ENCODE measurements at regions not wholly inside any gene's neighbourhood (a gene's known extent, or its start where the extent isn't known, plus 50 kb on each side); places are given as distances from the start of the nearest gene placed in this dataset.

DNA sequence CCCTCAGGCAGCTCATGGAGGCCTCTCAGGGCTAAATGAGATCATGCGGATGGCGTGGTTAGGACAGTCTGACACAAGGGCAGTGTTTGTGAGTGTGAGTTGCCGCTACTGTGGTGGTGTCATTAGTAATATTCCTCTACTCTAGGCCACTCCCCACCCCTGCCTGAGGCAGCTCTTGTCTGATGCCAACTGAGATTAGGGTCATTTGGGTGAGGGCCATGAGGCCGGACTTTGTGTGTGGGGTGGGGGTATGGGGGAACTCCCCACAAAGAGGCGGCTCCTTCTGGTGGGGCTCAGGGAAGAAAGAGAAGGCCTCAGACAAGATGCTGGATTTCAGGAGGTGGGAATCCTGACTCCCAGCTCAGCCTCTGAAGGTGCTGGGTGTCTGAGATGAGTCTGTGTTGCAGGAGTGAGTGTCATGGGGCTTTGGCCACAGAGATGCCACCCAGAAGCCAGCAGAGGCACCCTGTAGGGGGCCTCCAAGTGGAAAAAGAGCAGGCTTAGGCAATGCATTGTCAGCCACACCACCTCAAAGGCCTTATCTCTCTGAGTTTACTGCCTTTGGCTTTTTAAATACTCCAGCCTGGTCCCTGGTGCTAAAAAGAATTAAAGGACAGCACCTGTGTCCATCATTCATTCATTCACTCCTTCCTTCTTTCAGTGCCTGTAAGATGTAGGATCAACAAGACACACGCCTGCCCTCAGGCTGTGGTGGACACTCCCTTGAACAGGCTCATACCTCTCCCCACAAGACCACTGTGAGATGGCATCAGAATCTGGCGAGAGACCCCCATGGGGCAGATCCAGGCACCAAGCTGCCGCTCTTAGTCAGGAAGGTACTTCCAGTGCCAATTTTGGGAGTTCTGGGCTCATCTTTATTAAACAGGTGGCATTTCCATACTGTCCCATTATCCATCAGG, 175.2 kb downstream of the MRPL14 start (continued):
- TF ChIP-seq, protein P1, sequence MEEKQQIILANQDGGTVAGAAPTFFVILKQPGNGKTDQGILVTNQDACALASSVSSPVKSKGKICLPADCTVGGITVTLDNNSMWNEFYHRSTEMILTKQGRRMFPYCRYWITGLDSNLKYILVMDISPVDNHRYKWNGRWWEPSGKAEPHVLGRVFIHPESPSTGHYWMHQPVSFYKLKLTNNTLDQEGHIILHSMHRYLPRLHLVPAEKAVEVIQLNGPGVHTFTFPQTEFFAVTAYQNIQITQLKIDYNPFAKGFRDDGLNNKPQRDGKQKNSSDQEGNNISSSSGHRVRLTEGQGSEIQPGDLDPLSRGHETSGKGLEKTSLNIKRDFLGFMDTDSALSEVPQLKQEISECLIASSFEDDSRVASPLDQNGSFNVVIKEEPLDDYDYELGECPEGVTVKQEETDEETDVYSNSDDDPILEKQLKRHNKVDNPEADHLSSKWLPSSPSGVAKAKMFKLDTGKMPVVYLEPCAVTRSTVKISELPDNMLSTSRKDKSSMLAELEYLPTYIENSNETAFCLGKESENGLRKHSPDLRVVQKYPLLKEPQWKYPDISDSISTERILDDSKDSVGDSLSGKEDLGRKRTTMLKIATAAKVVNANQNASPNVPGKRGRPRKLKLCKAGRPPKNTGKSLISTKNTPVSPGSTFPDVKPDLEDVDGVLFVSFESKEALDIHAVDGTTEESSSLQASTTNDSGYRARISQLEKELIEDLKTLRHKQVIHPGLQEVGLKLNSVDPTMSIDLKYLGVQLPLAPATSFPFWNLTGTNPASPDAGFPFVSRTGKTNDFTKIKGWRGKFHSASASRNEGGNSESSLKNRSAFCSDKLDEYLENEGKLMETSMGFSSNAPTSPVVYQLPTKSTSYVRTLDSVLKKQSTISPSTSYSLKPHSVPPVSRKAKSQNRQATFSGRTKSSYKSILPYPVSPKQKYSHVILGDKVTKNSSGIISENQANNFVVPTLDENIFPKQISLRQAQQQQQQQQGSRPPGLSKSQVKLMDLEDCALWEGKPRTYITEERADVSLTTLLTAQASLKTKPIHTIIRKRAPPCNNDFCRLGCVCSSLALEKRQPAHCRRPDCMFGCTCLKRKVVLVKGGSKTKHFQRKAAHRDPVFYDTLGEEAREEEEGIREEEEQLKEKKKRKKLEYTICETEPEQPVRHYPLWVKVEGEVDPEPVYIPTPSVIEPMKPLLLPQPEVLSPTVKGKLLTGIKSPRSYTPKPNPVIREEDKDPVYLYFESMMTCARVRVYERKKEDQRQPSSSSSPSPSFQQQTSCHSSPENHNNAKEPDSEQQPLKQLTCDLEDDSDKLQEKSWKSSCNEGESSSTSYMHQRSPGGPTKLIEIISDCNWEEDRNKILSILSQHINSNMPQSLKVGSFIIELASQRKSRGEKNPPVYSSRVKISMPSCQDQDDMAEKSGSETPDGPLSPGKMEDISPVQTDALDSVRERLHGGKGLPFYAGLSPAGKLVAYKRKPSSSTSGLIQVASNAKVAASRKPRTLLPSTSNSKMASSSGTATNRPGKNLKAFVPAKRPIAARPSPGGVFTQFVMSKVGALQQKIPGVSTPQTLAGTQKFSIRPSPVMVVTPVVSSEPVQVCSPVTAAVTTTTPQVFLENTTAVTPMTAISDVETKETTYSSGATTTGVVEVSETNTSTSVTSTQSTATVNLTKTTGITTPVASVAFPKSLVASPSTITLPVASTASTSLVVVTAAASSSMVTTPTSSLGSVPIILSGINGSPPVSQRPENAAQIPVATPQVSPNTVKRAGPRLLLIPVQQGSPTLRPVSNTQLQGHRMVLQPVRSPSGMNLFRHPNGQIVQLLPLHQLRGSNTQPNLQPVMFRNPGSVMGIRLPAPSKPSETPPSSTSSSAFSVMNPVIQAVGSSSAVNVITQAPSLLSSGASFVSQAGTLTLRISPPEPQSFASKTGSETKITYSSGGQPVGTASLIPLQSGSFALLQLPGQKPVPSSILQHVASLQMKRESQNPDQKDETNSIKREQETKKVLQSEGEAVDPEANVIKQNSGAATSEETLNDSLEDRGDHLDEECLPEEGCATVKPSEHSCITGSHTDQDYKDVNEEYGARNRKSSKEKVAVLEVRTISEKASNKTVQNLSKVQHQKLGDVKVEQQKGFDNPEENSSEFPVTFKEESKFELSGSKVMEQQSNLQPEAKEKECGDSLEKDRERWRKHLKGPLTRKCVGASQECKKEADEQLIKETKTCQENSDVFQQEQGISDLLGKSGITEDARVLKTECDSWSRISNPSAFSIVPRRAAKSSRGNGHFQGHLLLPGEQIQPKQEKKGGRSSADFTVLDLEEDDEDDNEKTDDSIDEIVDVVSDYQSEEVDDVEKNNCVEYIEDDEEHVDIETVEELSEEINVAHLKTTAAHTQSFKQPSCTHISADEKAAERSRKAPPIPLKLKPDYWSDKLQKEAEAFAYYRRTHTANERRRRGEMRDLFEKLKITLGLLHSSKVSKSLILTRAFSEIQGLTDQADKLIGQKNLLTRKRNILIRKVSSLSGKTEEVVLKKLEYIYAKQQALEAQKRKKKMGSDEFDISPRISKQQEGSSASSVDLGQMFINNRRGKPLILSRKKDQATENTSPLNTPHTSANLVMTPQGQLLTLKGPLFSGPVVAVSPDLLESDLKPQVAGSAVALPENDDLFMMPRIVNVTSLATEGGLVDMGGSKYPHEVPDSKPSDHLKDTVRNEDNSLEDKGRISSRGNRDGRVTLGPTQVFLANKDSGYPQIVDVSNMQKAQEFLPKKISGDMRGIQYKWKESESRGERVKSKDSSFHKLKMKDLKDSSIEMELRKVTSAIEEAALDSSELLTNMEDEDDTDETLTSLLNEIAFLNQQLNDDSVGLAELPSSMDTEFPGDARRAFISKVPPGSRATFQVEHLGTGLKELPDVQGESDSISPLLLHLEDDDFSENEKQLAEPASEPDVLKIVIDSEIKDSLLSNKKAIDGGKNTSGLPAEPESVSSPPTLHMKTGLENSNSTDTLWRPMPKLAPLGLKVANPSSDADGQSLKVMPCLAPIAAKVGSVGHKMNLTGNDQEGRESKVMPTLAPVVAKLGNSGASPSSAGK (IDR thresholded peaks at IDR 0.05), result no peak
- TF ChIP-seq RAD21 (CRISPR knock-in tag; conservative IDR thresholded peaks at IDR 0.05 in 1 of 2, IDR thresholded peaks at IDR 0.05 in 1 of 2) (peak; percentile 32 to 40; a peak in 3 of 4 replicates), GTF2F1 (IDR thresholded peaks at IDR 0.05; ENCODE audit: low read depth, low read length) (no peak), ZFX (CRISPR knock-in tag; IDR thresholded peaks at IDR 0.05) (peak; percentile 34), ZNF785 (CRISPR knock-in tag; IDR thresholded peaks at IDR 0.05) (no peak), KLF10 (CRISPR knock-in tag; IDR thresholded peaks at IDR 0.05) (no peak), CBX3 (IDR thresholded peaks at IDR 0.05; ENCODE audit: borderline replicate concordance in 1 of 2, low read length in 2 of 2) (0 out of 3 replicates have a peak, but pooled peaks of 1 of the 2 experiments have one; percentile 7), ZNF584 (CRISPR knock-in tag; IDR thresholded peaks at IDR 0.05; ENCODE audit: low read depth) (0 out of 2 replicates have a peak, but pooled peaks have one; percentile 0), CEBPG (CRISPR knock-in tag; IDR thresholded peaks at IDR 0.05) (no peak), CEBPG (tag; conservative IDR thresholded peaks at IDR 0.05 in 1 of 2, IDR thresholded peaks at IDR 0.05 in 1 of 2) (peak in 1 of 2 experiments; percentile 54; a peak in 2 of 4 replicates)
- TF ChIP-seq, protein P2, sequence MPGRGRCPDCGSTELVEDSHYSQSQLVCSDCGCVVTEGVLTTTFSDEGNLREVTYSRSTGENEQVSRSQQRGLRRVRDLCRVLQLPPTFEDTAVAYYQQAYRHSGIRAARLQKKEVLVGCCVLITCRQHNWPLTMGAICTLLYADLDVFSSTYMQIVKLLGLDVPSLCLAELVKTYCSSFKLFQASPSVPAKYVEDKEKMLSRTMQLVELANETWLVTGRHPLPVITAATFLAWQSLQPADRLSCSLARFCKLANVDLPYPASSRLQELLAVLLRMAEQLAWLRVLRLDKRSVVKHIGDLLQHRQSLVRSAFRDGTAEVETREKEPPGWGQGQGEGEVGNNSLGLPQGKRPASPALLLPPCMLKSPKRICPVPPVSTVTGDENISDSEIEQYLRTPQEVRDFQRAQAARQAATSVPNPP (IDR thresholded peaks at IDR 0.05; ENCODE audit: borderline replicate concordance, insufficient read depth, insufficient read length), result no peak
- TF ChIP-seq, protein P3, sequence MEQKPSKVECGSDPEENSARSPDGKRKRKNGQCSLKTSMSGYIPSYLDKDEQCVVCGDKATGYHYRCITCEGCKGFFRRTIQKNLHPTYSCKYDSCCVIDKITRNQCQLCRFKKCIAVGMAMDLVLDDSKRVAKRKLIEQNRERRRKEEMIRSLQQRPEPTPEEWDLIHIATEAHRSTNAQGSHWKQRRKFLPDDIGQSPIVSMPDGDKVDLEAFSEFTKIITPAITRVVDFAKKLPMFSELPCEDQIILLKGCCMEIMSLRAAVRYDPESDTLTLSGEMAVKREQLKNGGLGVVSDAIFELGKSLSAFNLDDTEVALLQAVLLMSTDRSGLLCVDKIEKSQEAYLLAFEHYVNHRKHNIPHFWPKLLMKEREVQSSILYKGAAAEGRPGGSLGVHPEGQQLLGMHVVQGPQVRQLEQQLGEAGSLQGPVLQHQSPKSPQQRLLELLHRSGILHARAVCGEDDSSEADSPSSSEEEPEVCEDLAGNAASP (IDR thresholded peaks at IDR 0.05), result no peak

All from K562 (cell line).